HEK293 (cell line): ENCODE measurements at regions not wholly inside any gene's neighbourhood (a gene's known extent, or its start where the extent isn't known, plus 50 kb on each side); places are given as distances from the start of the nearest gene placed in this dataset.

Experiments used
- CTCF ChIA-PET: fragments of 350-600 bp; formaldehyde crosslinking; extraction: SDS; loops from one replicate; lab custom pipeline; 2021; ENCODE audit warnings: antibody characterized with exemption; lab: Yijun Ruan, JAX
- POLR2A ChIA-PET: fragments of 300-600 bp; formaldehyde crosslinking; extraction: SDS; loops from one replicate; lab custom pipeline; 2020; ENCODE audit warnings: antibody characterized with exemption, inconsistent platforms; lab: Yijun Ruan, JAX
- H3K27ac ChIP-seq: fragments of 200-500 bp; sonication (Bioruptor generic); 2 replicates; pipeline ENCODE4 v1.5.1; 2014; ENCODE audit warnings: low read depth, low read length, control low read depth, inconsistent platforms; ENCODE audit errors: extremely low read depth
- H3K36me3 ChIP-seq, 2 experiments: fragments of 200-500 bp in 1 of 2; sonication (Bioruptor generic) in 1 of 2; 1 replicate in 1 of 2; 2 replicates in 1 of 2; pipeline ENCODE4 v1.5.1; 2014 to 2017; ENCODE audit warnings: inconsistent platforms in 2 of 2, low read length in 2 of 2; ENCODE audit not compliant: control insufficient read depth in 2 of 2, insufficient read depth in 1 of 2
- H3K4me1 ChIP-seq: fragments of 200-500 bp; sonication (Bioruptor generic); 2 replicates; pipeline ENCODE4 v1.5.1; 2014; ENCODE audit warnings: mild to moderate bottlenecking, low read length, inconsistent platforms; ENCODE audit not compliant: control insufficient read depth, insufficient read depth
- H3K4me3 ChIP-seq: 2 replicates; pipeline ENCODE4 v1.5.1; 2011; ENCODE audit warnings: low read depth, mild to moderate bottlenecking, control low read depth, low read length, moderate library complexity
- H3K9me3 ChIP-seq: fragments of 200-500 bp; sonication (Bioruptor generic); 2 replicates; pipeline ENCODE4 v1.5.1; 2014; ENCODE audit warnings: low read depth, low read length, inconsistent platforms; ENCODE audit not compliant: control insufficient read depth, insufficient read depth
- BCL6B ChIP-seq: fragments of 450-650 bp; formaldehyde crosslinking; IDR thresholded peaks from 2 replicates; pipeline ENCODE4 v1.5.1; 2017; ENCODE audit warnings: missing biosample characterization, missing genetic modification characterization
- EGR2 ChIP-seq: fragments of 450-650 bp; formaldehyde crosslinking; IDR thresholded peaks from 2 replicates; pipeline ENCODE4 v1.5.1; 2016; ENCODE audit warnings: low read depth, missing biosample characterization, missing genetic modification characterization
- KLF10 ChIP-seq: fragments of 450-650 bp; IDR thresholded peaks from 2 replicates; pipeline ENCODE4 v1.5.1; 2018; ENCODE audit warnings: missing biosample characterization, mild to moderate bottlenecking, missing genetic modification characterization
- KLF9 ChIP-seq: fragments of 450-650 bp; formaldehyde crosslinking; IDR thresholded peaks from 2 replicates; pipeline ENCODE4 v1.5.1; 2016; ENCODE audit warnings: missing biosample characterization, missing genetic modification characterization, low read depth
- OSR2 ChIP-seq: fragments of 450-650 bp; formaldehyde crosslinking; IDR thresholded peaks from 2 replicates; pipeline ENCODE4 v1.5.1; 2016; ENCODE audit warnings: missing biosample characterization, missing genetic modification characterization
- PATZ1 ChIP-seq: fragments of 450-650 bp; formaldehyde crosslinking; IDR thresholded peaks from 2 replicates; pipeline ENCODE4 v1.5.1; 2016; ENCODE audit warnings: missing biosample characterization, missing genetic modification characterization
- PRDM10 ChIP-seq: fragments of 450-650 bp; formaldehyde crosslinking; IDR thresholded peaks from 2 replicates; pipeline ENCODE4 v1.5.1; 2016; ENCODE audit warnings: missing biosample characterization, missing genetic modification characterization
- TCF7L2 ChIP-seq: IDR thresholded peaks from 2 replicates; pipeline ENCODE4 v1.6.1; 2011; ENCODE audit warnings: low read depth, mild to moderate bottlenecking, inconsistent platforms, low read length, moderate library complexity, borderline replicate concordance
- ZBTB1 ChIP-seq: fragments of 450-650 bp; formaldehyde crosslinking; IDR thresholded peaks from 2 replicates; pipeline ENCODE4 v1.5.1; 2016; ENCODE audit warnings: missing biosample characterization, missing genetic modification characterization
- ZBTB11 ChIP-seq: fragments of 450-650 bp; formaldehyde crosslinking; conservative IDR thresholded peaks from 2 replicates; pipeline ENCODE4 v1.5.1; 2016; ENCODE audit warnings: low read depth, missing biosample characterization, missing genetic modification characterization
- ZBTB21 ChIP-seq: fragments of 450-650 bp; formaldehyde crosslinking; IDR thresholded peaks from 2 replicates; pipeline ENCODE4 v1.5.1; 2017; ENCODE audit warnings: missing biosample characterization, missing genetic modification characterization
- ZBTB7A ChIP-seq: fragments of 450-650 bp; formaldehyde crosslinking; IDR thresholded peaks from 2 replicates; pipeline ENCODE4 v1.5.1; 2016; ENCODE audit warnings: low read depth, missing biosample characterization, missing genetic modification characterization
- ZNF133 ChIP-seq: fragments of 450-650 bp; formaldehyde crosslinking; IDR thresholded peaks from 2 replicates; pipeline ENCODE4 v1.5.1; 2016; ENCODE audit warnings: missing biosample characterization, missing genetic modification characterization
- ZNF174 ChIP-seq: fragments of 450-650 bp; formaldehyde crosslinking; IDR thresholded peaks from 2 replicates; pipeline ENCODE4 v1.5.0; 2017; ENCODE audit warnings: missing biosample characterization, mild to moderate bottlenecking, missing genetic modification characterization
- ZNF19 ChIP-seq: fragments of 450-650 bp; formaldehyde crosslinking; IDR thresholded peaks from 2 replicates; pipeline ENCODE4; 2016; ENCODE audit warnings: missing biosample characterization, missing genetic modification characterization, low read depth
- ZNF391 ChIP-seq: fragments of 450-650 bp; formaldehyde crosslinking; IDR thresholded peaks from 2 replicates; pipeline ENCODE4 v1.5.1; 2016; ENCODE audit warnings: low read depth, missing biosample characterization, missing genetic modification characterization, borderline replicate concordance
- ZNF433 ChIP-seq: fragments of 450-650 bp; formaldehyde crosslinking; IDR thresholded peaks from 2 replicates; pipeline ENCODE4 v1.5.1; 2016; ENCODE audit warnings: missing biosample characterization, missing genetic modification characterization, low read depth
- ZNF530 ChIP-seq: fragments of 450-650 bp; formaldehyde crosslinking; IDR thresholded peaks from 2 replicates; pipeline ENCODE4 v1.5.1; 2016; ENCODE audit warnings: low read depth, missing biosample characterization, missing genetic modification characterization
- ZNF558 ChIP-seq: fragments of 450-650 bp; formaldehyde crosslinking; IDR thresholded peaks from 2 replicates; pipeline ENCODE4 v1.5.1; 2016; ENCODE audit warnings: missing biosample characterization, missing genetic modification characterization
- ZNF654 ChIP-seq: fragments of 450-650 bp; formaldehyde crosslinking; IDR thresholded peaks from 2 replicates; pipeline ENCODE4 v1.5.1; 2016; ENCODE audit warnings: low read depth, missing biosample characterization, missing genetic modification characterization
- ZNF692 ChIP-seq: fragments of 450-650 bp; formaldehyde crosslinking; IDR thresholded peaks from 2 replicates; pipeline ENCODE4 v1.5.1; 2016; ENCODE audit warnings: missing biosample characterization, missing genetic modification characterization
- ZNF768 ChIP-seq: fragments of 450-650 bp; formaldehyde crosslinking; IDR thresholded peaks from 2 replicates; pipeline ENCODE4 v1.5.1; 2018; ENCODE audit warnings: missing biosample characterization, mild to moderate bottlenecking, missing genetic modification characterization
- ZNF785 ChIP-seq: fragments of 450-650 bp; formaldehyde crosslinking; IDR thresholded peaks from 2 replicates; pipeline ENCODE4 v1.5.1; 2016; ENCODE audit warnings: missing biosample characterization, missing genetic modification characterization
- ZNF837 ChIP-seq: fragments of 450-650 bp; formaldehyde crosslinking; IDR thresholded peaks from 2 replicates; pipeline ENCODE4 v1.5.1; 2016; ENCODE audit warnings: missing biosample characterization, missing genetic modification characterization

- POLR2A ChIA-PET: no interaction called here
- no peaks in the 10 kb centered on the region for H3K4me1 ChIP-seq
- no peak overlapping the region for H3K27ac ChIP-seq
- TF ChIP-seq ZNF785 (tag by site-specific recombination) (no peak), KLF9 (tag by site-specific recombination) (no peak), TCF7L2 (no peak), ZNF433 (tag by site-specific recombination) (no peak), ZNF768 (tag by site-specific recombination) (no peak), ZNF837 (no peak)
- CTCF ChIA-PET: no interaction called here
- H3K36me3 ChIP-seq: no peaks in the 10 kb centered on the region
- H3K4me3 ChIP-seq: no peak overlapping the region
- H3K9me3 ChIP-seq: no peaks in the 10 kb centered on the region
Measured at GRCh38 chr7:15998617-15999016, 312.1 kb upstream of the MEOX2 start.

- POLR2A ChIA-PET: no interaction called here
- no peaks in the 10 kb centered on the region for H3K36me3 ChIP-seq
- no peak overlapping the region for H3K4me3 ChIP-seq
- H3K27ac ChIP-seq: no peak overlapping the region
- no peaks in the 10 kb centered on the region for H3K9me3 ChIP-seq
- no peaks in the 10 kb centered on the region for H3K4me1 ChIP-seq
- CTCF ChIA-PET: interaction anchor here (0.6 kb wide), 1 partner anchor 10 kb away, joined by 3 read pairs; no protein-coding TSS in a partner anchor
- TF ChIP-seq ZBTB7A (tag by site-specific recombination) (no peak), ZBTB11 (tag by site-specific recombination) (no peak), ZNF133 (tag by site-specific recombination) (no peak), EGR2 (tag by site-specific recombination) (no peak), KLF10 (tag by site-specific recombination) (no peak), TCF7L2 (no peak), ZNF558 (tag by site-specific recombination) (no peak), ZBTB1 (tag by site-specific recombination) (no peak), ZNF692 (tag by site-specific recombination) (no peak), ZNF654 (no peak), ZNF530 (tag by site-specific recombination) (no peak), BCL6B (tag by site-specific recombination) (no peak), PATZ1 (tag by site-specific recombination) (no peak), ZNF174 (tag by site-specific recombination) (no peak), ZNF391 (tag by site-specific recombination) (no peak), ZNF19 (tag by site-specific recombination) (no peak), PRDM10 (tag by site-specific recombination) (no peak), ZBTB21 (no peak), OSR2 (tag by site-specific recombination) (no peak)
Measured at GRCh38 chr7:15995027-15995426, 308.5 kb upstream of the MEOX2 start.
